ENCODE measurements at regions not wholly inside any gene's neighbourhood (a gene's known extent, or its start where the extent isn't known, plus 50 kb on each side); places are given as distances from the start of the nearest gene placed in this dataset. TPM values are rescaled to one million over a fixed set of nuclear protein-coding genes. Genes with fewer than 3 reads are reported as not detected.

DNA sequence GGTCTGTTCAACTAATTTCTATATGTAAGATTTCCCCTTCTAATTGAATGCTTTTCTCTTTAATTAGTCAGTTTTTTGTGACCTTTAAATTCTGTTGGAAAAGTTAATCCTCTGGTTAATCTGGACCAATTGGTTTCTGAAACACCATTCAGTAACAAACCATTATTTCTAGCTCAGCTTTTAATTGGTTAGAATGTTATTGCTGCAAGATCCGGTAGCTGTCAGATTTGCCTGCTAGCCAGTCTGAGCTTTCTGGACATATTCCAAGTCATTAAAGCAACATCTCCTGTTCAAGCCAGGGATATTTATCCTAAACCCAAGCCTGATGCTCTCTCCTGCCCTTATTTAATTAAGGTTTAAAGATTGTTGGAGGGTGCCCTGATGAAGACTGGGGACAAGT, 55.1 kb upstream of the FBXL4 start:
- H3K4me1 Mint-ChIP-seq (ENCODE audit: low read depth, unreplicated experiment): no peaks in the 10 kb centered on the region
- Histone ChIP-seq H3K4me3 (ENCODE audit: low read depth, low read length) (no peak overlapping the region), H3K36me3 (ENCODE audit: control insufficient read depth, insufficient read depth, low read length) (no peaks in the 10 kb centered on the region), H3K9me3 (no peaks in the 10 kb centered on the region), H3K4me1 (no peaks in the 10 kb centered on the region), H3K27me3 (replicated peaks; ENCODE audit: control insufficient read depth, insufficient read depth, low read length) (no peaks in the 10 kb centered on the region)
- BruUV-seq (replicated peaks): no TSS peak
- H3K27me3 Mint-ChIP-seq (ENCODE audit: insufficient read depth, unreplicated experiment): peaks cover 3% of the 10 kb centered on the region
- intact Hi-C loops (cut with micrococcal nuclease; ENCODE audit: unreplicated experiment): no loop called here
- POLR2A ChIA-PET: no interaction called here
- no peak overlapping the region for H3K4me3 Mint-ChIP-seq (ENCODE audit: unreplicated experiment)
- no peak for DNase-seq
- TF ChIP-seq CTCF (IDR thresholded peaks at IDR 0.05; ENCODE audit: insufficient read depth in 1 of 2, low read depth in 1 of 2, low read length in 1 of 2, severe bottlenecking in 1 of 2, unreplicated experiment in 1 of 2): no peak
- CTCF ChIA-PET: no interaction called here
- no peaks in the 10 kb centered on the region for H3K9me3 Mint-ChIP-seq (ENCODE audit: unreplicated experiment)
- no peaks in the 10 kb centered on the region for H3K36me3 Mint-ChIP-seq (ENCODE audit: insufficient read depth, unreplicated experiment)
- no peak overlapping the region for H3K27ac Mint-ChIP-seq (ENCODE audit: unreplicated experiment)

DNA sequence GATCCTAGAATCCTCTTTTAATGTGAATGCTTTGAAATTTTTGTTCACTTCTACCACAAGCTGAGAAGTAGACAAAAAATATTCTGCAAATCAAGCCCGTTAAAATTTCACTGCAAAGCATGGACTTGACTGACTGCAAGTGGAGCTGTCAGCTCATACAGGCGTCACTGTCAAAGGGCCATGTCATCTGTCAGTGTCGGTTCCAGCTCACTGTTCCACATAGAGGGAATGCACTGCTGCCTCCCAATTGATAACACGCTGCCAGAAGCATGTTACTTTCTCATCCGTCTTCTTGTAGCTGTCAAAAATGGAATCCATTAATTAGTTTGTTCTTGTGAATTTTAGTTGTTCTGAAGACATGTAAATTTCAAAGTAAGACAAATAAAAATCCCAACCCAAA, 50.4 kb upstream of the FBXL4 start:
- H3K9me3 ChIP-seq: no peaks in the 10 kb centered on the region
- no peak overlapping the region for H3K4me3 Mint-ChIP-seq (ENCODE audit: unreplicated experiment)
- H3K36me3 ChIP-seq (ENCODE audit: control insufficient read depth, insufficient read depth, low read length): no peaks in the 10 kb centered on the region
- no peaks in the 10 kb centered on the region for H3K36me3 Mint-ChIP-seq (ENCODE audit: insufficient read depth, unreplicated experiment)
- no peaks in the 10 kb centered on the region for H3K4me1 Mint-ChIP-seq (ENCODE audit: low read depth, unreplicated experiment)
- BruUV-seq (replicated peaks): no TSS peak
- H3K9me3 Mint-ChIP-seq (ENCODE audit: unreplicated experiment): no peaks in the 10 kb centered on the region
- H3K27ac Mint-ChIP-seq (ENCODE audit: unreplicated experiment): no peak overlapping the region
- TF ChIP-seq CTCF (IDR thresholded peaks at IDR 0.05; ENCODE audit: insufficient read depth in 1 of 2, low read depth in 1 of 2, low read length in 1 of 2, severe bottlenecking in 1 of 2, unreplicated experiment in 1 of 2): no peak
- ChIA-PET POLR2A (no interaction called here), CTCF (no interaction called here)
- DNase-seq: no peak
- no peaks in the 10 kb centered on the region for H3K4me1 ChIP-seq
- H3K27me3 ChIP-seq (replicated peaks; ENCODE audit: control insufficient read depth, insufficient read depth, low read length): no peaks in the 10 kb centered on the region
- no peak overlapping the region for H3K4me3 ChIP-seq (ENCODE audit: low read depth, low read length)
- peaks cover 9% of the 10 kb centered on the region for H3K27me3 Mint-ChIP-seq (ENCODE audit: insufficient read depth, unreplicated experiment)
- intact Hi-C loops (cut with micrococcal nuclease; ENCODE audit: unreplicated experiment): no loop called here

Small RNA genes in the stretch of these regions (microRNA-seq; reads per million reads assigned to microRNA genes)
- not detected for gene MIR548AI
